Esophagus squamous epithelium (tissue), 5 donors: ENCODE measurements at regions not wholly inside any gene's neighbourhood (a gene's known extent, or its start where the extent isn't known, plus 50 kb on each side); places are given as distances from the start of the nearest gene placed in this dataset.
A peak's percentile ranks its signal among the peaks of the same experiment; 100 is the strongest.

Experiments
- DNase-seq: peaks from one replicate; lab custom pipeline; 2025; lab: John Stamatoyannopoulos, UW
- H3K27ac ChIP-seq, 4 donors: fragments of 200-600 bp; sonication (generic); one replicate each; pipeline ENCODE4 v1.5.1; 2016 to 2019; ENCODE audit warnings: mild to moderate bottlenecking in 1 of 4
- H3K27me3 ChIP-seq, 4 donors: fragments of 200-600 bp; sonication (generic); 1 replicate in 3 of 4; 2 replicates in 1 of 4; pipeline versions ENCODE4 v1.5.1 to v1.6.0; 2017 to 2021; ENCODE audit warnings: antibody characterized with exemption in 1 of 4
- H3K36me3 ChIP-seq, 3 donors: fragments of 200-600 bp; sonication (generic); one replicate each; pipeline ENCODE4 v1.5.1; 2016 to 2019
- H3K4me1 ChIP-seq, 3 donors: fragments of 200-600 bp; sonication (generic); one replicate each; pipeline ENCODE4 v1.5.1; 2017 to 2019
- H3K4me3 ChIP-seq, 4 donors: fragments of 200-600 bp; sonication (generic); 1 replicate in 3 of 4; 2 replicates in 1 of 4; pipeline ENCODE4 v1.5.1; 2016 to 2019; ENCODE audit warnings: mild to moderate bottlenecking in 2 of 4, moderate library complexity in 1 of 4
- H3K9me3 ChIP-seq, 3 donors: fragments of 200-600 bp; sonication (generic); one replicate each; pipeline ENCODE4 v1.5.1; 2016 to 2019
- CTCF ChIP-seq, 6 experiments: fragments of 450-650 bp in 4 of 6; fragments of 200-600 bp in 2 of 6; sonication (generic) in 2 of 6; IDR thresholded peaks; one replicate each; pipeline ENCODE4 v1.5.1; 2016 to 2019; ENCODE audit warnings: antibody characterized with exemption in 6 of 6, mild to moderate bottlenecking in 4 of 6, moderate library complexity in 4 of 6
- POLR2A ChIP-seq, 4 donors: fragments of 450-650 bp; IDR thresholded peaks; one replicate each; pipeline ENCODE4 v1.6.1; 2017; ENCODE audit warnings: antibody characterized with exemption in 4 of 4, mild to moderate bottlenecking in 4 of 4, moderate library complexity in 3 of 4
- WGBS, 2 donors: methylation state at CpG; one replicate each; pipeline ENCODE4 v1.1.5; 2018; 5-methylcytosine and 5-hydroxymethylcytosine counted together
- intact Hi-C: fragments of 100-400 bp; cut with DNase I; formaldehyde crosslinking; loops from one replicate; pipeline ENCODE4 v1.15.0; 2022
- donor health status: DM: yes; HTN: yes; CAD: no.

- intact Hi-C loops = no loop called here
- no peak for TF ChIP-seq CTCF (IDR thresholded peaks at IDR 0.05)
- TF ChIP-seq POLR2A (IDR thresholded peaks at IDR 0.05) = no peak
- WGBS, 2 donors = 64 to 84% methylated on average over 3 of the region's 3 CpGs
- no peak overlapping the region for H3K4me3 ChIP-seq
- H3K27me3 ChIP-seq = no peaks in the 10 kb centered on the region
- H3K9me3 ChIP-seq = no peaks in the 10 kb centered on the region
- no peak for DNase-seq
- H3K27ac ChIP-seq = no peak overlapping the region
- no peaks in the 10 kb centered on the region for H3K36me3 ChIP-seq
- no peaks in the 10 kb centered on the region for H3K4me1 ChIP-seq
Observed at GRCh38 chr1:170871868-170872267, 63.5 kb upstream of the MROH9 start.

GRCh38 chr1:170872663-170873062 is 62.7 kb upstream of the MROH9 start:
- Histone ChIP-seq H3K4me1 (no peaks in the 10 kb centered on the region), H3K36me3 (no peaks in the 10 kb centered on the region), H3K9me3 (no peaks in the 10 kb centered on the region), H3K27ac (no peak overlapping the region), H3K27me3 (no peaks in the 10 kb centered on the region), H3K4me3 (no peak overlapping the region)
- TF ChIP-seq CTCF (IDR thresholded peaks at IDR 0.05) (no peak), POLR2A (IDR thresholded peaks at IDR 0.05) (no peak)
- intact Hi-C loops = no loop called here
- 46 to 65% methylated on average over 2 of the region's 2 CpGs for WGBS, 2 donors
- no peak for DNase-seq

- no peak overlapping the region for H3K27ac ChIP-seq
- intact Hi-C loops = no loop called here
Observed at GRCh38 chr1:170874671-170875070, 60.7 kb upstream of the MROH9 start.

GRCh38 chr1:170881268-170882265 is 53.8 kb upstream of the MROH9 start:
- TF ChIP-seq CTCF (IDR thresholded peaks at IDR 0.05) = peak; percentile 20 to 54 (median 26)
- TF ChIP-seq POLR2A (IDR thresholded peaks at IDR 0.05) = no peak
- 12 to 17% methylated on average over 5 of the region's 5 CpGs for WGBS, 2 donors
- intact Hi-C loops = no loop called here
- Histone ChIP-seq H3K4me1 (no peaks in the 10 kb centered on the region), H3K36me3 (no peaks in the 10 kb centered on the region), H3K9me3 (no peaks in the 10 kb centered on the region), H3K4me3 (peak overlapping the region in 1 of 4 donors; percentile 39), H3K27me3 (no peaks in the 10 kb centered on the region), H3K27ac (no peak overlapping the region)
- no peak for DNase-seq

More at GRCh38 chr1:170874671-170875070, 60.7 kb upstream of the MROH9 start:
- WGBS, 2 donors = 58 to 83% methylated on average over 1 of the region's 1 CpG
- no peaks in the 10 kb centered on the region for H3K36me3 ChIP-seq
- TF ChIP-seq CTCF (IDR thresholded peaks at IDR 0.05) = no peak
- no peak for TF ChIP-seq POLR2A (IDR thresholded peaks at IDR 0.05)
- H3K27me3 ChIP-seq = no peaks in the 10 kb centered on the region
- DNase-seq = no peak
- no peaks in the 10 kb centered on the region for H3K4me1 ChIP-seq
- H3K4me3 ChIP-seq = no peak overlapping the region
- no peaks in the 10 kb centered on the region for H3K9me3 ChIP-seq
